H1 (cell line): ENCODE measurements at regions not wholly inside any gene's neighbourhood (a gene's known extent, or its start where the extent isn't known, plus 50 kb on each side); places are given as distances from the start of the nearest gene placed in this dataset.
"Not testable (repeated sequence)": the region's sequence is repeated elsewhere in the genome, so short reads cannot be mapped to it uniquely, and the experiment has no call there.

Experiments used
- CTCF ChIA-PET: fragments of 300-600 bp; sonication (Branson Sonifier 250); formaldehyde crosslinking; loops from one replicate; lab custom pipeline; 2021; ENCODE audit not compliant: partially characterized antibody; lab: Charles Lee
- POLR2A ChIA-PET: fragments of 300-600 bp; sonication (Branson Sonifier 250); formaldehyde crosslinking; loops from one replicate; lab custom pipeline; 2021; ENCODE audit warnings: inconsistent platforms; ENCODE audit not compliant: partially characterized antibody; lab: Charles Lee
- DNase-seq, 2 experiments: peaks; one replicate each; pipeline versions ENCODE4 v3.0.0 to v3.0.0-alpha.2; 2010 to 2022; ENCODE audit warnings: low spot score in 2 of 2, low read depth in 1 of 2, mixed read lengths in 1 of 2
- FAIRE-seq: peaks from 2 replicates; lab custom pipeline; 2011; peaks lifted over from hg19 to GRCh38; lab: Jason Lieb, UNC
- H2AFZ ChIP-seq: 2 replicates; pipeline ENCODE4 v1.8.1; 2012; ENCODE audit warnings: low read length, inconsistent platforms
- H2AK5ac ChIP-seq: 2 replicates; pipeline ENCODE4 v1.6.1; 2013; ENCODE audit warnings: low read depth, low read length
- H2BK120ac ChIP-seq: replicated peaks from 2 replicates; pipeline ENCODE3; 2013; ENCODE audit warnings: low read depth, low read length, inconsistent platforms
- H2BK12ac ChIP-seq: 2 replicates; pipeline ENCODE4 v1.6.1; 2013; ENCODE audit warnings: low read depth, low read length
- H2BK15ac ChIP-seq: 2 replicates; pipeline ENCODE4 v1.6.1; 2013; ENCODE audit warnings: low read length
- H2BK20ac ChIP-seq: 2 replicates; pipeline ENCODE4 v1.6.1; 2013; ENCODE audit warnings: low read length
- H2BK5ac ChIP-seq: 2 replicates; pipeline ENCODE4 v1.6.1; 2013; ENCODE audit warnings: low read depth, low read length
- H3K14ac ChIP-seq: 2 replicates; pipeline ENCODE4 v1.6.1; 2013; ENCODE audit warnings: inconsistent platforms; ENCODE audit not compliant: insufficient read length
- H3K18ac ChIP-seq: 2 replicates; pipeline ENCODE4 v1.6.1; 2013; ENCODE audit warnings: low read length; ENCODE audit errors: extremely low read depth
- H3K23ac ChIP-seq: 2 replicates; pipeline ENCODE4 v1.6.1; 2013; ENCODE audit warnings: inconsistent platforms; ENCODE audit not compliant: insufficient read length
- H3K23me2 ChIP-seq: 2 replicates; pipeline ENCODE4 v1.6.1; 2013; ENCODE audit warnings: low read depth, low read length
- H3K27ac ChIP-seq: 2 replicates; pipeline ENCODE4 v1.6.1; 2011; ENCODE audit warnings: low read depth, low read length, inconsistent platforms
- H3K27me3 ChIP-seq, 4 experiments: replicated peaks in 1 of 4; 1 replicate in 1 of 4; 2 replicates in 3 of 4; pipeline versions ENCODE4 v1.6.1 to v1.8.1; 2011 to 2013; ENCODE audit warnings: low read length in 3 of 4, mild to moderate bottlenecking in 3 of 4, inconsistent platforms in 2 of 4, mixed read lengths in 2 of 4, moderate library complexity in 1 of 4; ENCODE audit not compliant: control insufficient read depth in 3 of 4, insufficient read depth in 3 of 4; ENCODE audit errors: extremely low read depth in 1 of 4
- H3K36me3 ChIP-seq, 4 experiments: 2 replicates each; pipeline versions ENCODE4 v1.6.1 to v1.8.1; 2011 to 2013; ENCODE audit warnings: mild to moderate bottlenecking in 4 of 4, low read length in 3 of 4, moderate library complexity in 2 of 4, control low read depth in 1 of 4, inconsistent platforms in 1 of 4; ENCODE audit not compliant: insufficient read depth in 4 of 4, control insufficient read depth in 2 of 4
- H3K4ac ChIP-seq: replicated peaks from 2 replicates; pipeline ENCODE3; 2013; ENCODE audit warnings: low read length, low read depth, mixed read lengths, inconsistent platforms; ENCODE audit not compliant: insufficient read length
- H3K4me1 ChIP-seq, 4 experiments: replicated peaks in 1 of 4; 1 replicate in 1 of 4; 2 replicates in 3 of 4; pipeline versions ENCODE4 v1.6.1 to v1.8.1; 2011 to 2013; ENCODE audit warnings: low read length in 3 of 4, inconsistent platforms in 2 of 4, mixed read lengths in 1 of 4; ENCODE audit not compliant: insufficient read depth in 4 of 4, control insufficient read depth in 3 of 4
- H3K4me2 ChIP-seq, 2 experiments: 2 replicates each; pipeline versions ENCODE4 v1.6.1 to v1.8.1; 2011 to 2013; ENCODE audit warnings: low read depth in 2 of 2, low read length in 2 of 2, control low read depth in 1 of 2, inconsistent platforms in 1 of 2, mild to moderate bottlenecking in 1 of 2; ENCODE audit not compliant: insufficient read depth in 1 of 2
- H3K4me3 ChIP-seq, 4 experiments: fragments of 200-600, 300-600 bp in 1 of 4; sonication (generic), shearing (Covaris generic), sonication (Bioruptor Twin) in 1 of 4; 2 replicates each; pipeline versions ENCODE4 v1.5.1 to v1.8.1; 2011 to 2016; ENCODE audit warnings: low read length in 4 of 4, low read depth in 3 of 4, control low read depth in 2 of 4, inconsistent platforms in 2 of 4, mild to moderate bottlenecking in 2 of 4, mixed read lengths in 1 of 4, moderate library complexity in 1 of 4; ENCODE audit not compliant: insufficient read depth in 2 of 4; ENCODE audit errors: extremely low read depth in 1 of 4
- H3K56ac ChIP-seq: replicated peaks from 2 replicates; pipeline ENCODE3; 2013; ENCODE audit warnings: low read depth, mild to moderate bottlenecking, mixed read lengths, low read length, inconsistent platforms; ENCODE audit not compliant: insufficient read length
- H3K79me1 ChIP-seq: 2 replicates; pipeline ENCODE4 v1.6.1; 2013; ENCODE audit warnings: low read depth, low read length, control low read depth
- H3K79me2 ChIP-seq, 2 experiments: 2 replicates each; pipeline versions ENCODE4 v1.6.1 to v1.8.1; 2012 to 2013; ENCODE audit warnings: low read length in 2 of 2, mild to moderate bottlenecking in 2 of 2, inconsistent platforms in 1 of 2; ENCODE audit not compliant: insufficient read depth in 2 of 2, control insufficient read depth in 1 of 2
- H3K9ac ChIP-seq, 4 experiments: replicated peaks in 1 of 4; 1 replicate in 1 of 4; 2 replicates in 3 of 4; pipeline versions ENCODE4 v1.6.1 to v1.8.1; 2011 to 2013; ENCODE audit warnings: low read depth in 3 of 4, low read length in 3 of 4, control low read depth in 2 of 4, mild to moderate bottlenecking in 2 of 4, moderate library complexity in 2 of 4, inconsistent platforms in 1 of 4; ENCODE audit errors: extremely low read depth in 1 of 4
- H3K9me3 ChIP-seq, 2 experiments: 2 replicates each; pipeline versions ENCODE4 v1.6.1 to v1.8.1; 2012 to 2013; ENCODE audit warnings: mild to moderate bottlenecking in 2 of 2, moderate library complexity in 2 of 2, control low read depth in 1 of 2, inconsistent platforms in 1 of 2, low read depth in 1 of 2, low read length in 1 of 2, mixed read lengths in 1 of 2; ENCODE audit not compliant: insufficient read depth in 2 of 2
- H4K20me1 ChIP-seq, 2 experiments: replicated peaks in 1 of 2; 2 replicates each; pipeline versions ENCODE3 to v1.8.1; 2011 to 2013; ENCODE audit warnings: inconsistent platforms in 2 of 2, low read length in 2 of 2, mild to moderate bottlenecking in 1 of 2; ENCODE audit not compliant: insufficient read depth in 2 of 2, control insufficient read depth in 1 of 2
- H4K5ac ChIP-seq: 2 replicates; pipeline ENCODE4 v1.6.1; 2013; ENCODE audit warnings: low read length, low read depth, mixed read lengths, inconsistent platforms; ENCODE audit not compliant: insufficient read length
- H4K8ac ChIP-seq: 2 replicates; pipeline ENCODE4 v1.8.0; 2013; ENCODE audit warnings: mild to moderate bottlenecking, moderate library complexity, low read length, inconsistent platforms; ENCODE audit not compliant: insufficient read depth; ENCODE audit errors: extremely low read depth
- H4K91ac ChIP-seq: replicated peaks from 2 replicates; pipeline ENCODE3; 2013; ENCODE audit warnings: low read length, mixed read lengths, inconsistent platforms; ENCODE audit not compliant: insufficient read length
- RNF2 ChIP-seq: fragments of 200-900, 300-1000 bp; sonication (generic); IDR thresholded peaks from 2 replicates; pipeline ENCODE4 v1.7.1; 2016; ENCODE audit warnings: borderline replicate concordance, low read depth, mild to moderate bottlenecking, antibody characterized with exemption, low read length; ENCODE audit not compliant: poor library complexity, severe bottlenecking; ENCODE audit errors: missing control alignments
- WGBS, 2 experiments: shearing (Covaris generic) in 1 of 2; methylation state at CpG; one replicate each; pipeline versions ENCODE4 v1.1.6 to v1.1.7; 2013 to 2015; ENCODE audit warnings: low lambda C conversion rate in 2 of 2, mixed read lengths in 2 of 2, inconsistent platforms in 1 of 2, low coverage in 1 of 2, missing lambda C conversion rate in 1 of 2; ENCODE audit not compliant: insufficient replicate concordance in 2 of 2, insufficient coverage in 1 of 2, insufficient read length in 1 of 2; ENCODE audit errors: extremely low coverage in 1 of 2, missing lambda C conversion rate in 1 of 2; 5-methylcytosine and 5-hydroxymethylcytosine counted together

GRCh38 chr2:22458440-22458839 is 926.5 kb upstream of the KLHL29 start (continued):
- TF ChIP-seq RNF2: no peak

- H3K27ac ChIP-seq, H2BK120ac ChIP-seq, H4K5ac ChIP-seq, CTCF ChIA-PET, H3K4me2 ChIP-seq, DNase-seq, H3K56ac ChIP-seq, H3K14ac ChIP-seq, H3K18ac ChIP-seq, H2BK5ac ChIP-seq, H3K9ac ChIP-seq, H3K4ac ChIP-seq, H3K27me3 ChIP-seq, H2BK12ac ChIP-seq, H3K36me3 ChIP-seq, H4K8ac ChIP-seq, H3K79me1 ChIP-seq, H3K4me3 ChIP-seq, H3K79me2 ChIP-seq, H2BK15ac ChIP-seq, H2BK20ac ChIP-seq, POLR2A ChIA-PET, H4K91ac ChIP-seq, H2AK5ac ChIP-seq, FAIRE-seq, H3K4me1 ChIP-seq, H3K23me2 ChIP-seq, H3K23ac ChIP-seq, H2AFZ ChIP-seq, H3K9me3 ChIP-seq, H4K20me1 ChIP-seq: not testable (repeated sequence)
- 94% methylated on average over 4 of the region's 4 CpGs; no CpG with 5 or more reads in 1 of the 2 experiments for WGBS, 2 experiments
These were observed 909.9 kb upstream of the KLHL29 start for GRCh38 chr2:22475103-22475502.
